ENCODE measurements at regions not wholly inside any gene's neighbourhood (a gene's known extent, or its start where the extent isn't known, plus 50 kb on each side); places are given as distances from the start of the nearest gene placed in this dataset.

- TF ChIP-seq CTCF (IDR thresholded peaks at IDR 0.05; ENCODE audit: low read length) (no peak), EZH2 (IDR thresholded peaks at IDR 0.05; ENCODE audit: borderline replicate concordance, low read length) (no peak)
Measured at GRCh38 chr10:27392606-27393005, 111.5 kb upstream of the RAB18 start.
